Endothelial cell of umbilical vein (primary cell): ENCODE measurements at regions not wholly inside any gene's neighbourhood (a gene's known extent, or its start where the extent isn't known, plus 50 kb on each side); places are given as distances from the start of the nearest gene placed in this dataset.

Experiments used
- BruUV-seq: library from RNA; stranded (reverse); fragments of 400-500 nt; replicated peaks from 2 replicates; lab custom pipeline; 2021; lab: Mats Ljungman, UMichigan
- CTCF ChIA-PET: fragments of 300-600, 350-600 bp; sonication (Branson Sonifier 250); formaldehyde crosslinking; loops from one replicate; lab custom pipeline; 2021; ENCODE audit warnings: antibody characterized with exemption, inconsistent platforms; lab: Charles Lee
- POLR2A ChIA-PET: fragments of 300-600, 350-600 bp; sonication (Branson Sonifier 250); formaldehyde crosslinking; loops from one replicate; lab custom pipeline; 2021; ENCODE audit warnings: antibody characterized with exemption, inconsistent platforms; lab: Charles Lee
- DNase-seq: peaks from one replicate; pipeline ENCODE4 v3.0.0-alpha.2; 2011; ENCODE audit warnings: low read depth, low spot score
- FAIRE-seq: peaks from 2 replicates; lab custom pipeline; 2011; peaks lifted over from hg19 to GRCh38; lab: Jason Lieb, UNC
- H2AFZ ChIP-seq: 2 replicates; pipeline ENCODE4 v1.6.0; 2012; ENCODE audit warnings: low read depth, low read length, control low read depth, inconsistent platforms
- H3K27ac ChIP-seq: 2 replicates; pipeline ENCODE4 v1.5.1; 2011; ENCODE audit warnings: low read depth, mild to moderate bottlenecking, control low read depth, low read length, moderate library complexity; ENCODE audit not compliant: insufficient read depth
- H3K27me3 ChIP-seq, 2 experiments: 2 replicates each; pipeline versions ENCODE4 v1.6.0 to v1.6.1; 2011; ENCODE audit warnings: low read length in 2 of 2, mixed read lengths in 1 of 2; ENCODE audit not compliant: control insufficient read depth in 2 of 2, insufficient read depth in 2 of 2
- H3K36me3 ChIP-seq, 2 experiments: 2 replicates in 1 of 2; 3 replicates in 1 of 2; pipeline ENCODE4 v1.5.1; 2011; ENCODE audit warnings: low read length in 2 of 2, mild to moderate bottlenecking in 1 of 2, moderate library complexity in 1 of 2; ENCODE audit not compliant: control insufficient read depth in 2 of 2, insufficient read depth in 2 of 2; ENCODE audit errors: extremely low read depth in 1 of 2
- H3K4me1 ChIP-seq: 3 replicates; pipeline ENCODE4 v1.5.1; 2011; ENCODE audit warnings: mild to moderate bottlenecking, low read length; ENCODE audit not compliant: control insufficient read depth, insufficient read depth; ENCODE audit errors: extremely low read depth
- H3K4me2 ChIP-seq: 2 replicates; pipeline ENCODE4 v1.6.1; 2011; ENCODE audit warnings: low read length, control low read depth, mixed read lengths; ENCODE audit not compliant: insufficient read depth
- H3K4me3 ChIP-seq, 3 experiments: fragments of 200-600 bp in 1 of 3; sonication (generic), shearing (Covaris generic) in 1 of 3; replicated peaks in 1 of 3; 2 replicates each; pipeline ENCODE4 v1.5.1; 2011 to 2016; ENCODE audit warnings: control low read depth in 3 of 3, low read length in 3 of 3, mild to moderate bottlenecking in 2 of 3, inconsistent platforms in 1 of 3, low read depth in 1 of 3, moderate library complexity in 1 of 3; ENCODE audit not compliant: insufficient read depth in 1 of 3
- H3K79me2 ChIP-seq: 2 replicates; pipeline ENCODE4 v1.6.0; 2012; ENCODE audit warnings: low read length, inconsistent platforms; ENCODE audit not compliant: control insufficient read depth, insufficient read depth
- H3K9ac ChIP-seq: replicated peaks from 2 replicates; pipeline ENCODE3; 2011; ENCODE audit warnings: low read length, control low read depth; ENCODE audit not compliant: insufficient read depth; ENCODE audit errors: extremely low read depth
- H3K9me1 ChIP-seq: replicated peaks from 3 replicates; pipeline ENCODE4 v1.6.0; 2011; ENCODE audit warnings: mild to moderate bottlenecking, low read length; ENCODE audit not compliant: control insufficient read depth, insufficient read depth; ENCODE audit errors: extremely low read depth
- H3K9me3 ChIP-seq: replicated peaks from 2 replicates; pipeline ENCODE4 v1.5.1; 2012; ENCODE audit warnings: low read length, inconsistent platforms; ENCODE audit not compliant: control insufficient read depth, insufficient read depth
- H4K20me1 ChIP-seq: replicated peaks from 2 replicates; pipeline ENCODE3; 2011; ENCODE audit warnings: mild to moderate bottlenecking, low read length; ENCODE audit not compliant: control insufficient read depth, insufficient read depth; ENCODE audit errors: extremely low read depth
- EZH2 ChIP-seq: IDR thresholded peaks from 2 replicates; pipeline ENCODE4 v1.6.1; 2012; ENCODE audit warnings: borderline replicate concordance, low read depth, mild to moderate bottlenecking, moderate library complexity, low read length, inconsistent platforms; ENCODE audit not compliant: severe bottlenecking
- FOS ChIP-seq: IDR thresholded peaks from 2 replicates; pipeline ENCODE4 v1.6.1; 2011; ENCODE audit warnings: mild to moderate bottlenecking, low read length, moderate library complexity, borderline replicate concordance; ENCODE audit not compliant: insufficient read depth
- GATA2 ChIP-seq: IDR thresholded peaks from 2 replicates; pipeline ENCODE4 v1.7.0; 2011; ENCODE audit warnings: low read depth, mild to moderate bottlenecking, moderate library complexity, mixed read lengths, low read length; ENCODE audit not compliant: insufficient read length, insufficient read depth
- JUN ChIP-seq: IDR thresholded peaks from 2 replicates; pipeline ENCODE4 v1.6.1; 2011; ENCODE audit warnings: borderline replicate concordance, low read depth; ENCODE audit not compliant: insufficient read length, insufficient read depth
- MYC ChIP-seq: IDR thresholded peaks from one replicate; pipeline ENCODE4 v1.6.1; 2011; ENCODE audit warnings: mild to moderate bottlenecking, low read depth, low read length
- POLR2A ChIP-seq: IDR thresholded peaks from 2 replicates; pipeline ENCODE4 v1.6.1; 2012; ENCODE audit warnings: low read depth, mild to moderate bottlenecking, control low read depth, low read length
- POLR2AphosphoS5 ChIP-seq: IDR thresholded peaks from 2 replicates; pipeline ENCODE4 v1.6.1; 2012; ENCODE audit warnings: low read depth, mild to moderate bottlenecking, control low read depth, low read length, moderate library complexity; ENCODE audit not compliant: insufficient read depth
- dilution Hi-C: fragments of 300-500 bp; cut with MboI; formaldehyde crosslinking; loops from one replicate; pipeline ENCODE4 v1.15.0; 2019; ENCODE audit warnings: low sequenced_read_pairs; ENCODE audit not compliant: extremely low pct_ligation_motif_present
- intact Hi-C: fragments of 100-400 bp; cut with micrococcal nuclease; formaldehyde crosslinking; loops from one replicate; pipeline ENCODE4 v1.10.0; 2022
- TF ChIP-seq, protein P1 (sequence below), 2 donors: IDR thresholded peaks; 1 replicate in 1 of 2; 2 replicates in 1 of 2; pipeline ENCODE4 v1.5.1; 2011; ENCODE audit warnings: low read length in 2 of 2, mild to moderate bottlenecking in 2 of 2, moderate library complexity in 2 of 2, control low read depth in 1 of 2, inconsistent platforms in 1 of 2, low read depth in 1 of 2; ENCODE audit not compliant: insufficient read depth in 1 of 2; ENCODE audit errors: extremely low read depth in 1 of 2
- TF ChIP-seq, protein P2 (sequence below): IDR thresholded peaks from 2 replicates; pipeline ENCODE4 v1.6.1; 2011; ENCODE audit not compliant: insufficient read depth, insufficient read length

GRCh38 chr11:130771708-130772107 lies 144.6 kb downstream of the SNX19 start:
- no peak for DNase-seq
- H3K36me3 ChIP-seq = no peaks in the 10 kb centered on the region
- H2AFZ ChIP-seq = no peak overlapping the region
- BruUV-seq = no TSS peak
- ChIA-PET POLR2A (no interaction called here), CTCF (interaction anchor here (2.2 kb wide), 1 partner anchor 10 kb away, joined by 6 read pairs; no protein-coding TSS in a partner anchor)
- H3K4me1 ChIP-seq = no peaks in the 10 kb centered on the region
- no peaks in the 10 kb centered on the region for H3K79me2 ChIP-seq
- no peak overlapping the region for H3K4me3 ChIP-seq
- H4K20me1 ChIP-seq = no peaks in the 10 kb centered on the region
- no peaks in the 10 kb centered on the region for H3K9me3 ChIP-seq
- no peak overlapping the region for H3K4me2 ChIP-seq
- FAIRE-seq = no peak
- H3K9me1 ChIP-seq = no peaks in the 10 kb centered on the region
- H3K27ac ChIP-seq = no peak overlapping the region
- dilution Hi-C loops = no loop called here
- no peak overlapping the region for H3K9ac ChIP-seq
- intact Hi-C loops = no loop called here
- TF ChIP-seq EZH2 (no peak), POLR2A (no peak), MYC (no peak), POLR2AphosphoS5 (no peak), FOS (no peak), GATA2 (no peak), JUN (no peak)
- TF ChIP-seq, protein P1, sequence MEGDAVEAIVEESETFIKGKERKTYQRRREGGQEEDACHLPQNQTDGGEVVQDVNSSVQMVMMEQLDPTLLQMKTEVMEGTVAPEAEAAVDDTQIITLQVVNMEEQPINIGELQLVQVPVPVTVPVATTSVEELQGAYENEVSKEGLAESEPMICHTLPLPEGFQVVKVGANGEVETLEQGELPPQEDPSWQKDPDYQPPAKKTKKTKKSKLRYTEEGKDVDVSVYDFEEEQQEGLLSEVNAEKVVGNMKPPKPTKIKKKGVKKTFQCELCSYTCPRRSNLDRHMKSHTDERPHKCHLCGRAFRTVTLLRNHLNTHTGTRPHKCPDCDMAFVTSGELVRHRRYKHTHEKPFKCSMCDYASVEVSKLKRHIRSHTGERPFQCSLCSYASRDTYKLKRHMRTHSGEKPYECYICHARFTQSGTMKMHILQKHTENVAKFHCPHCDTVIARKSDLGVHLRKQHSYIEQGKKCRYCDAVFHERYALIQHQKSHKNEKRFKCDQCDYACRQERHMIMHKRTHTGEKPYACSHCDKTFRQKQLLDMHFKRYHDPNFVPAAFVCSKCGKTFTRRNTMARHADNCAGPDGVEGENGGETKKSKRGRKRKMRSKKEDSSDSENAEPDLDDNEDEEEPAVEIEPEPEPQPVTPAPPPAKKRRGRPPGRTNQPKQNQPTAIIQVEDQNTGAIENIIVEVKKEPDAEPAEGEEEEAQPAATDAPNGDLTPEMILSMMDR (IDR thresholded peaks at IDR 0.05; ENCODE audit: extremely low read depth in 1 of 2, insufficient read depth in 1 of 2, low read depth in 1 of 2, low read length in 2 of 2) = no peak
- TF ChIP-seq, protein P2, sequence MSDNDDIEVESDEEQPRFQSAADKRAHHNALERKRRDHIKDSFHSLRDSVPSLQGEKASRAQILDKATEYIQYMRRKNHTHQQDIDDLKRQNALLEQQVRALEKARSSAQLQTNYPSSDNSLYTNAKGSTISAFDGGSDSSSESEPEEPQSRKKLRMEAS = no peak
- no peaks in the 10 kb centered on the region for H3K27me3 ChIP-seq
